ENCODE measurements at regions not wholly inside any gene's neighbourhood (a gene's known extent, or its start where the extent isn't known, plus 50 kb on each side); places are given as distances from the start of the nearest gene placed in this dataset.

DNA sequence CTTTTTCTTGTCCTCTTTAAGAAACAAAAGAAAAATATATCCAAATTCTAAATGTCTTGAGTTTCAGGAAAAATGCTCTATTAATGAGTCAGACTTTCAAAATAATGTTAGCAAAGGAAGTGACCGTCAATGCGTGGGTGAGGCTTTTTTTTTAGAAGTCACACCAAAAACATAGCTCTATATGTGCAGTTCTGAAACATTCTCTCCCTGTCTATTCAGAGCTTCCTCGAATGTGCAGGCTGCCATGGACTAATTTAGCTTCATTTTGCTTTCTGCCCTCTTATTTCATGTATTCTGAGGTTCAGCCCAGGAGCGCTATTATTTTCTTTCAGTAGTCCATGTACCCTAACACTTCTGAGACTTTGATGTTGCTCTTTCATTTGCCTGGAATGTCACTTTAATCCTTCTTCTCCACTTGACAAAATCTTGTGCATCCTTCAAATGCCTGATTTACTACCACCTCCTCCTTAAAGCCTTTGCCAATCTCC is 72.5 kb upstream of the RASA1 start:
- TF ChIP-seq, protein P1, sequence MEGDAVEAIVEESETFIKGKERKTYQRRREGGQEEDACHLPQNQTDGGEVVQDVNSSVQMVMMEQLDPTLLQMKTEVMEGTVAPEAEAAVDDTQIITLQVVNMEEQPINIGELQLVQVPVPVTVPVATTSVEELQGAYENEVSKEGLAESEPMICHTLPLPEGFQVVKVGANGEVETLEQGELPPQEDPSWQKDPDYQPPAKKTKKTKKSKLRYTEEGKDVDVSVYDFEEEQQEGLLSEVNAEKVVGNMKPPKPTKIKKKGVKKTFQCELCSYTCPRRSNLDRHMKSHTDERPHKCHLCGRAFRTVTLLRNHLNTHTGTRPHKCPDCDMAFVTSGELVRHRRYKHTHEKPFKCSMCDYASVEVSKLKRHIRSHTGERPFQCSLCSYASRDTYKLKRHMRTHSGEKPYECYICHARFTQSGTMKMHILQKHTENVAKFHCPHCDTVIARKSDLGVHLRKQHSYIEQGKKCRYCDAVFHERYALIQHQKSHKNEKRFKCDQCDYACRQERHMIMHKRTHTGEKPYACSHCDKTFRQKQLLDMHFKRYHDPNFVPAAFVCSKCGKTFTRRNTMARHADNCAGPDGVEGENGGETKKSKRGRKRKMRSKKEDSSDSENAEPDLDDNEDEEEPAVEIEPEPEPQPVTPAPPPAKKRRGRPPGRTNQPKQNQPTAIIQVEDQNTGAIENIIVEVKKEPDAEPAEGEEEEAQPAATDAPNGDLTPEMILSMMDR (IDR thresholded peaks at IDR 0.05), result no peak
- no peak for TF ChIP-seq EZH2 (IDR thresholded peaks at IDR 0.05)
